Stomach (tissue), 4 donors: ENCODE measurements at regions not wholly inside any gene's neighbourhood (a gene's known extent, or its start where the extent isn't known, plus 50 kb on each side); places are given as distances from the start of the nearest gene placed in this dataset.

Experiments used
- CTCF ChIP-seq, 7 experiments: fragments of 450-650 bp in 4 of 7; fragments of 200-600 bp in 3 of 7; sonication (generic) in 3 of 7; IDR thresholded peaks; one replicate each; pipeline ENCODE4 v1.5.1; 2016 to 2019; ENCODE audit warnings: antibody characterized with exemption in 7 of 7, control low read depth in 2 of 7, mild to moderate bottlenecking in 1 of 7
- EP300 ChIP-seq: sonication (generic); formaldehyde crosslinking; IDR thresholded peaks from one replicate; pipeline ENCODE4 v1.6.1; 2017; ENCODE audit warnings: antibody characterized with exemption
- POLR2A ChIP-seq, 4 donors: fragments of 450-650 bp; IDR thresholded peaks; one replicate each; pipeline ENCODE4 v1.6.1; 2016; ENCODE audit warnings: antibody characterized with exemption in 4 of 4, control low read depth in 2 of 4, mild to moderate bottlenecking in 1 of 4, moderate library complexity in 1 of 4

GRCh38 chr2:57549642-57550102, 496.9 kb upstream of the VRK2 start:
- TF ChIP-seq CTCF (IDR thresholded peaks at IDR 0.05) (no peak), POLR2A (IDR thresholded peaks at IDR 0.05) (no peak), EP300 (no peak)
